SIG-M5 (cell line): ENCODE measurements at regions not wholly inside any gene's neighbourhood (a gene's known extent, or its start where the extent isn't known, plus 50 kb on each side); places are given as distances from the start of the nearest gene placed in this dataset.
"Not testable (repeated sequence)": the region's sequence is repeated elsewhere in the genome, so short reads cannot be mapped to it uniquely, and the experiment has no call there.

ENCODE experiments used
- DNase-seq: peaks from one replicate; lab custom pipeline; 2025; lab: John Stamatoyannopoulos, UW

GRCh38 chr7:79778786-79779770 lies 325.6 kb upstream of the MAGI2 start:
- DNase-seq: peak; percentile 67

- no peak for DNase-seq
These were observed 322.4 kb upstream of the MAGI2 start for GRCh38 chr7:79775911-79776310.

- DNase-seq: no peak
These were observed 320.7 kb upstream of the MAGI2 start for GRCh38 chr7:79774150-79774549.

- no peak for DNase-seq
These were observed 317.5 kb upstream of the MAGI2 start for GRCh38 chr7:79770970-79771369.

GRCh38 chr7:79770063-79770462 lies 316.6 kb upstream of the MAGI2 start:
- DNase-seq: no peak

- not testable (repeated sequence) for DNase-seq
These were observed 314.6 kb upstream of the MAGI2 start for GRCh38 chr7:79767876-79768560.

GRCh38 chr7:79767192-79767591 lies 313.7 kb upstream of the MAGI2 start:
- not testable (repeated sequence) for DNase-seq

GRCh38 chr7:79761876-79762429 lies 308.5 kb upstream of the MAGI2 start:
- DNase-seq: no peak

- DNase-seq: not testable (repeated sequence)
These were observed 297.5 kb upstream of the MAGI2 start for GRCh38 chr7:79750941-79751340.

GRCh38 chr7:79749856-79750255 lies 296.4 kb upstream of the MAGI2 start:
- no peak for DNase-seq

GRCh38 chr7:79741684-79742083 lies 288.2 kb upstream of the MAGI2 start:
- DNase-seq: no peak

GRCh38 chr7:79740076-79740475 lies 286.6 kb upstream of the MAGI2 start:
- no peak for DNase-seq

GRCh38 chr7:79739036-79739709 lies 285.7 kb upstream of the MAGI2 start:
- not testable (repeated sequence) for DNase-seq

GRCh38 chr7:79736418-79736817 lies 283.0 kb upstream of the MAGI2 start:
- no peak for DNase-seq

GRCh38 chr7:79735012-79735411 lies 281.5 kb upstream of the MAGI2 start:
- DNase-seq: no peak

GRCh38 chr7:79734181-79734580 lies 280.7 kb upstream of the MAGI2 start:
- DNase-seq: no peak

- DNase-seq: no peak
These were observed 279.1 kb upstream of the MAGI2 start for GRCh38 chr7:79732535-79732934.

GRCh38 chr7:79730971-79731370 lies 277.5 kb upstream of the MAGI2 start:
- DNase-seq: no peak

- no peak for DNase-seq
These were observed 270.6 kb upstream of the MAGI2 start for GRCh38 chr7:79723833-79724618.

GRCh38 chr7:79722217-79722616 lies 268.8 kb upstream of the MAGI2 start:
- no peak for DNase-seq

- DNase-seq: no peak
These were observed 265.7 kb upstream of the MAGI2 start for GRCh38 chr7:79719216-79719615.
